KBM-7 (cell line): ENCODE measurements at regions not wholly inside any gene's neighbourhood (a gene's known extent, or its start where the extent isn't known, plus 50 kb on each side); places are given as distances from the start of the nearest gene placed in this dataset.

ENCODE experiments used
- DNase-seq: peaks from one replicate; pipeline ENCODE4 v3.0.0-alpha.2; 2015
- in situ Hi-C: fragments of 300-500 bp; cut with MboI; formaldehyde crosslinking; loops from 2 replicates; pipeline ENCODE4 v1.14.3; 2020; ENCODE audit warnings: low sequenced_read_pairs, low pct_unique_long_range_greater_than_20kb, mixed read lengths

- no peak for DNase-seq
- in situ Hi-C loops, result no loop called here
Observed at GRCh38 chr6:14062345-14063029, 55.1 kb upstream of the CD83 start.

- in situ Hi-C loops, result no loop called here
- no peak for DNase-seq
Observed at GRCh38 chr6:14063756-14064155, 53.8 kb upstream of the CD83 start.

- in situ Hi-C loops, result no loop called here
- no peak for DNase-seq
Observed at GRCh38 chr6:14065350-14065749, 52.2 kb upstream of the CD83 start.

DNA sequence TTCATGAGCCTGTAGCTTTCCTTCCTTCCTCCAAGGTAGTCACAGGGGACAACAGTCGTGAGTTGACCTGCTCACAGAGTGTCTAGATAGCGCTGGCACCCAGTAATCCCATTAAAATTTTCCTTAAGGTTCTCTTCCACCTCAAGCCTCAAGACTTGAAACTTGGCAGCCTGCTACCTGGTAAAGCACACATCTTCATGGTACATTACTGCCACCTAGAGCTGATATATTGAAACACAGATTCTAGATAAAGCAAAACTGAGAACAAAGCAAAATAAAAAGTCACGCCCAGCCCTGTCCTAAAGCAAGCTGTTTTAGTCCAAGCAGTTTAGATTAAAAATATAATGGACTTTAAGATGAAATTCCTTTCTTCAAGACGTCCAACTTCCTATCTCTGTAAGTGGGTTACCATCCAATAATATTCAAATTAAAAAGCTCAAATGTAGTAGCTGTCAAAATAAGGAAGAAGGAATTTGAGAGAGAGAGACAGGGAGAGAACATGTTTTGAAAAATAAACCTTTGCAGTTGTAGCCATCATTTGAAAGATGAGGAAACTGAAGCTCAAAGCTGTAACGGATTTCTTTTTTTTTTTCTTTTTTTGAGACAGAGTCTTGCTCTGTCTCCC lies 50.7 kb upstream of the CD83 start:
- in situ Hi-C loops, result no loop called here
- DNase-seq, result peak; percentile 77

DNA sequence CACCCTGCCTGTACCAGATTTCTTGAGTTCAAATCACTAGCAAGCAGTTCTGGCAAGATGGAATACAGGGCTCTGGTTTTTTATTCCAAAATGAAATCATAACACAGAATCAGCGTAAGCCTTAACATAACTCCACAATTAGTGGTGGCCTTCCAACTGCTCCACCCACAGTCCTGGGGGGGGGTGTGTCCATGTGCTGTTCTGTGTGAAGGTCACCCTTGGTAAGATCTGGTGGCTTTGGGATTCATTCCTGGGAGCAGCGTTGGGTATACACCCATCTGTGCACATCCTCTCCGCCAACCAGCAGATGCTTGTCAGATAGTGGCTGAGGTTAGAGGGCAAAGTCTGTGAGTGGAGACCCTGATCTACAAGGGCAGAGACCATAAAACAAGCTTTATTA lies 49.9 kb upstream of the CD83 start:
- DNase-seq, result no peak
- in situ Hi-C loops, result no loop called here
